Tibial artery (tissue), 4 donors: ENCODE measurements at regions not wholly inside any gene's neighbourhood (a gene's known extent, or its start where the extent isn't known, plus 50 kb on each side); places are given as distances from the start of the nearest gene placed in this dataset.

Experiments used
- DNase-seq, 2 donors: peaks; one replicate each; pipeline ENCODE4 v3.0.0-alpha.2; 2019
- H3K27ac ChIP-seq, 2 donors: fragments of 200-600 bp; sonication (generic) in 1 of 2; 1 replicate in 1 of 2; 2 replicates in 1 of 2; pipeline ENCODE4 v1.5.1; 2018 to 2019; ENCODE audit warnings: mild to moderate bottlenecking in 1 of 2
- H3K27me3 ChIP-seq, 2 donors: fragments of 200-600 bp; sonication (generic) in 1 of 2; one replicate each; pipeline versions ENCODE4 v1.5.1 to v1.6.0; 2016 to 2019
- H3K36me3 ChIP-seq, 3 donors: fragments of 200-600 bp; sonication (generic) in 2 of 3; one replicate each; pipeline ENCODE4 v1.5.1; 2016 to 2019; ENCODE audit warnings: mild to moderate bottlenecking in 2 of 3
- H3K4me1 ChIP-seq, 4 donors: fragments of 200-600 bp; sonication (generic) in 2 of 4; 1 replicate in 3 of 4; 2 replicates in 1 of 4; pipeline ENCODE4 v1.5.1; 2016 to 2019
- H3K4me3 ChIP-seq, 2 donors: fragments of 200-600 bp; sonication (generic) in 1 of 2; 1 replicate in 1 of 2; 2 replicates in 1 of 2; pipeline ENCODE4 v1.5.1; 2018 to 2019; ENCODE audit warnings: mild to moderate bottlenecking in 2 of 2
- H3K9me3 ChIP-seq, 3 donors: fragments of 200-600 bp; sonication (generic) in 1 of 3; one replicate each; pipeline ENCODE4 v1.5.1; 2016 to 2019
- CTCF ChIP-seq, 2 experiments: fragments of 200-600 bp in 1 of 2; fragments of 450-650 bp in 1 of 2; IDR thresholded peaks; one replicate each; pipeline ENCODE4 v1.5.1; 2017 to 2019; ENCODE audit warnings: antibody characterized with exemption in 2 of 2, mild to moderate bottlenecking in 1 of 2, moderate library complexity in 1 of 2
- intact Hi-C: fragments of 100-400 bp; cut with DNase I; formaldehyde crosslinking; loops from one replicate; pipeline ENCODE4 v1.15.0; 2023; ENCODE audit warnings: low total_unique reads

- TF ChIP-seq CTCF (IDR thresholded peaks at IDR 0.05), result no peak
- Histone ChIP-seq H3K27ac (no peak overlapping the region), H3K36me3 (no peaks in the 10 kb centered on the region), H3K9me3 (no peaks in the 10 kb centered on the region), H3K4me1 (no peaks in the 10 kb centered on the region), H3K27me3 (peaks cover 0 to 6% of the 10 kb centered on the region in 2 donors), H3K4me3 (no peak overlapping the region)
- intact Hi-C loops, result no loop called here
- DNase-seq, result no peak
Observed at GRCh38 chr10:128996092-128996491, 470.9 kb upstream of the MGMT start.

GRCh38 chr10:128998101-128998805 lies 468.8 kb upstream of the MGMT start:
- TF ChIP-seq CTCF (IDR thresholded peaks at IDR 0.05), result no peak
- Histone ChIP-seq H3K27ac (no peak overlapping the region), H3K27me3 (peaks cover 0 to 6% of the 10 kb centered on the region in 2 donors), H3K4me3 (no peak overlapping the region), H3K36me3 (no peaks in the 10 kb centered on the region), H3K4me1 (no peaks in the 10 kb centered on the region), H3K9me3 (no peaks in the 10 kb centered on the region)
- no peak for DNase-seq
- intact Hi-C loops, result no loop called here

GRCh38 chr10:129004398-129004797 lies 462.6 kb upstream of the MGMT start:
- no peak for DNase-seq
- H3K4me3 ChIP-seq, result no peak overlapping the region
- TF ChIP-seq CTCF (IDR thresholded peaks at IDR 0.05), result no peak
- intact Hi-C loops, result no loop called here
- no peaks in the 10 kb centered on the region for H3K36me3 ChIP-seq
- H3K4me1 ChIP-seq, result no peaks in the 10 kb centered on the region
- H3K9me3 ChIP-seq, result peaks cover 0 to 7% (median 0%) of the 10 kb centered on the region in 3 donors
- H3K27ac ChIP-seq, result no peak overlapping the region
- H3K27me3 ChIP-seq, result no peaks in the 10 kb centered on the region

- Histone ChIP-seq H3K27ac (no peak overlapping the region), H3K27me3 (no peaks in the 10 kb centered on the region), H3K36me3 (no peaks in the 10 kb centered on the region), H3K4me3 (no peak overlapping the region), H3K4me1 (no peaks in the 10 kb centered on the region), H3K9me3 (peaks cover 0 to 7% (median 0%) of the 10 kb centered on the region in 3 donors)
- no peak for DNase-seq
- intact Hi-C loops, result no loop called here
- no peak for TF ChIP-seq CTCF (IDR thresholded peaks at IDR 0.05)
Observed at GRCh38 chr10:129005080-129005479, 462.0 kb upstream of the MGMT start.

- no peak overlapping the region for H3K4me3 ChIP-seq
- H3K36me3 ChIP-seq, result no peaks in the 10 kb centered on the region
- intact Hi-C loops, result no loop called here
- no peaks in the 10 kb centered on the region for H3K4me1 ChIP-seq
- H3K9me3 ChIP-seq, result peaks cover 0 to 7% (median 0%) of the 10 kb centered on the region in 3 donors
- H3K27me3 ChIP-seq, result no peaks in the 10 kb centered on the region
- no peak for TF ChIP-seq CTCF (IDR thresholded peaks at IDR 0.05)
- no peak for DNase-seq
- H3K27ac ChIP-seq, result no peak overlapping the region
Observed at GRCh38 chr10:129005804-129006203, 461.2 kb upstream of the MGMT start.
